A549 (cell line): ENCODE measurements at regions not wholly inside any gene's neighbourhood (a gene's known extent, or its start where the extent isn't known, plus 50 kb on each side); places are given as distances from the start of the nearest gene placed in this dataset.

ENCODE experiments used
- ATAC-seq, 2 experiments: fragments of 200-7000 bp in 1 of 2; fragments of >200 bp in 1 of 2; cut with Nextera tagmentation in 1 of 2; cut with Tn5 transposase in 1 of 2; 3 replicates each; pipeline versions ENCODE4 v1.8.0 to v1.9.1; 2018 to 2020; ENCODE audit warnings: mild to moderate bottlenecking in 1 of 2, moderate library complexity in 1 of 2
- CTCF ChIA-PET: fragments of 300-600 bp; sonication (Branson Sonifier 250); formaldehyde crosslinking; extraction: SDS; loops from one replicate; lab custom pipeline; 2021; ENCODE audit warnings: antibody characterized with exemption, inconsistent platforms; lab: Yijun Ruan, JAX
- POLR2A ChIA-PET: fragments of 350-600 bp; formaldehyde crosslinking; extraction: SDS; loops from one replicate; lab custom pipeline; 2021; ENCODE audit warnings: antibody characterized with exemption, inconsistent platforms; lab: Yijun Ruan, JAX
- DNase-seq, 2 experiments: peaks; one replicate each; pipeline versions ENCODE4 v3.0.0 to v3.0.0-alpha.2; 2011 to 2016; ENCODE audit warnings: low read depth in 1 of 2, low spot score in 1 of 2
- FAIRE-seq: peaks from 2 replicates; lab custom pipeline; 2011; peaks lifted over from hg19 to GRCh38; lab: Jason Lieb, UNC
- H3K27ac ChIP-seq, 2 experiments: fragments of >200 bp; sonication (Bioruptor Twin); formaldehyde crosslinking; 3 replicates each; pipeline ENCODE4 v1.5.1; 2016 to 2017
- H3K4me1 ChIP-seq: fragments of >200 bp; sonication (Bioruptor Twin); formaldehyde crosslinking; 3 replicates; pipeline ENCODE4 v1.6.1; 2016
- H3K4me2 ChIP-seq: fragments of >200 bp; sonication (Bioruptor Twin); formaldehyde crosslinking; 3 replicates; pipeline ENCODE4 v1.6.1; 2016
- H3K4me3 ChIP-seq: fragments of >200 bp; sonication (Bioruptor Twin); formaldehyde crosslinking; 3 replicates; pipeline ENCODE4 v1.5.1; 2016
- H3K9me3 ChIP-seq: fragments of >200 bp; sonication (Bioruptor Twin); formaldehyde crosslinking; 3 replicates; pipeline ENCODE4 v1.6.1; 2016
- CBX8 ChIP-seq: fragments of 200-600 bp; sonication (generic); IDR thresholded peaks from 2 replicates; pipeline ENCODE4 v1.6.1; 2016
- CEBPB ChIP-seq, 2 experiments: fragments of >200 bp in 1 of 2; sonication (Bioruptor Twin) in 1 of 2; formaldehyde crosslinking in 1 of 2; IDR thresholded peaks; 2 replicates each; pipeline ENCODE4 v1.6.1; 2012 to 2016
- CHD2 ChIP-seq: fragments of 150-350 bp; IDR thresholded peaks from 2 replicates; pipeline ENCODE4 v1.6.1; 2014; ENCODE audit warnings: low read length; ENCODE audit not compliant: partially characterized antibody
- EHF ChIP-seq: fragments of 250-450 bp; sonication (Bioruptor Pico); IDR thresholded peaks from 2 replicates; pipeline ENCODE4 v1.5.0; 2020; ENCODE audit warnings: mild to moderate bottlenecking
- EHMT2 ChIP-seq: fragments of 200-600 bp; sonication (generic); IDR thresholded peaks from 2 replicates; pipeline ENCODE4 v1.6.1; 2016; ENCODE audit warnings: antibody characterized with exemption, low read depth, mild to moderate bottlenecking, moderate library complexity
- ESRRA ChIP-seq: fragments of 150-350 bp; IDR thresholded peaks from 2 replicates; pipeline ENCODE4 v1.6.1; 2014; ENCODE audit warnings: mild to moderate bottlenecking, low read length, borderline replicate concordance
- FOSB ChIP-seq: fragments of 250-450 bp; sonication (Bioruptor Pico); IDR thresholded peaks from 2 replicates; pipeline ENCODE4 v1.5.0; 2020; ENCODE audit warnings: mild to moderate bottlenecking, moderate library complexity
- FOXS1 ChIP-seq: fragments of 250-450 bp; sonication (Bioruptor Pico); IDR thresholded peaks from 2 replicates; pipeline ENCODE4 v1.5.0; 2020; ENCODE audit warnings: mild to moderate bottlenecking, moderate library complexity
- GATA3 ChIP-seq: IDR thresholded peaks from 2 replicates; pipeline ENCODE4 v1.6.1; 2012; ENCODE audit warnings: borderline replicate concordance
- HDAC2 ChIP-seq: fragments of 200-600 bp; sonication (generic); IDR thresholded peaks from 2 replicates; pipeline ENCODE4 v1.6.1; 2016
- HEYL ChIP-seq: fragments of 250-450 bp; sonication (Bioruptor Pico); IDR thresholded peaks from 2 replicates; pipeline ENCODE4 v1.8.0; 2021; ENCODE audit warnings: mild to moderate bottlenecking, moderate library complexity
- HMGXB4 ChIP-seq: fragments of 250-450 bp; sonication (Bioruptor Pico); IDR thresholded peaks from 2 replicates; pipeline ENCODE4 v1.5.0; 2021; ENCODE audit warnings: mild to moderate bottlenecking, moderate library complexity, borderline replicate concordance
- HOXB13 ChIP-seq: fragments of 250-450 bp; sonication (Bioruptor Pico); IDR thresholded peaks from 2 replicates; pipeline ENCODE4 v1.5.0; 2020; ENCODE audit warnings: low read depth, mild to moderate bottlenecking, moderate library complexity
- HOXB5 ChIP-seq: fragments of 250-450 bp; sonication (Bioruptor Pico); IDR thresholded peaks from 2 replicates; pipeline ENCODE4 v1.5.0; 2020; ENCODE audit warnings: mild to moderate bottlenecking, moderate library complexity
- JUN ChIP-seq, 2 experiments: fragments of >200 bp; sonication (Bioruptor Twin); formaldehyde crosslinking; IDR thresholded peaks; 2 replicates in 1 of 2; 3 replicates in 1 of 2; pipeline ENCODE4 v1.6.1; 2016 to 2017
- JUNB ChIP-seq: fragments of >200 bp; sonication (Bioruptor Twin); formaldehyde crosslinking; IDR thresholded peaks from 2 replicates; pipeline ENCODE4 v1.6.1; 2016
- KDM1A ChIP-seq: fragments of 200-600 bp; sonication (generic); IDR thresholded peaks from 2 replicates; pipeline ENCODE4 v1.6.1; 2016; ENCODE audit warnings: low read depth, mild to moderate bottlenecking
- MAFK ChIP-seq: fragments of 450-650 bp; IDR thresholded peaks from 2 replicates; pipeline ENCODE4 v1.6.1; 2014; ENCODE audit not compliant: partially characterized antibody
- MAZ ChIP-seq: fragments of 150-350 bp; IDR thresholded peaks from 2 replicates; pipeline ENCODE4 v1.6.1; 2014; ENCODE audit warnings: antibody characterized with exemption, low read depth, low read length, borderline replicate concordance
- NFE2L2 ChIP-seq: fragments of 150-350 bp; conservative IDR thresholded peaks from 2 replicates; pipeline ENCODE4 v1.6.1; 2014; ENCODE audit warnings: low read length
- NR3C1 ChIP-seq: fragments of >200 bp; sonication (Bioruptor Twin); formaldehyde crosslinking; IDR thresholded peaks from 3 replicates; pipeline ENCODE4 v1.6.1; 2017
- PHF8 ChIP-seq: fragments of 200-600 bp; sonication (generic); IDR thresholded peaks from 2 replicates; pipeline ENCODE4 v1.6.1; 2016; ENCODE audit warnings: low read depth, mild to moderate bottlenecking, antibody characterized with exemption, moderate library complexity, borderline replicate concordance
- POLR2A ChIP-seq: IDR thresholded peaks from 2 replicates; pipeline ENCODE4 v1.6.1; 2012; ENCODE audit warnings: mild to moderate bottlenecking, low read length
- POLR2AphosphoS2 ChIP-seq: conservative IDR thresholded peaks from 2 replicates; pipeline ENCODE4 v1.6.1; 2012; ENCODE audit warnings: low read length, improper control_type of control experiment, inconsistent platforms
- RARB ChIP-seq: fragments of 250-450 bp; sonication (Bioruptor Pico); IDR thresholded peaks from 2 replicates; pipeline ENCODE4 v1.8.0; 2021; ENCODE audit warnings: mild to moderate bottlenecking, moderate library complexity
- RNF2 ChIP-seq: fragments of 200-600 bp; sonication (generic); IDR thresholded peaks from 2 replicates; pipeline ENCODE4 v1.6.1; 2016; ENCODE audit warnings: low read depth, mild to moderate bottlenecking, antibody characterized with exemption, moderate library complexity, borderline replicate concordance
- SREBF2 ChIP-seq: fragments of 450-650 bp; IDR thresholded peaks from 2 replicates; pipeline ENCODE4 v1.6.1; 2014; ENCODE audit warnings: mild to moderate bottlenecking, moderate library complexity
- TP53 ChIP-seq: fragments of 250-450 bp; sonication (Bioruptor Pico); IDR thresholded peaks from 2 replicates; pipeline ENCODE4 v1.5.0; 2021; ENCODE audit warnings: mild to moderate bottlenecking, moderate library complexity
- ZC3H11A ChIP-seq: fragments of 450-650 bp; IDR thresholded peaks from 2 replicates; pipeline ENCODE4 v1.6.1; 2014; ENCODE audit warnings: antibody characterized with exemption, mild to moderate bottlenecking
- ZNF302 ChIP-seq: fragments of 250-450 bp; sonication (Bioruptor Pico); IDR thresholded peaks from 2 replicates; pipeline ENCODE4 v1.9.0; 2021; ENCODE audit warnings: inconsistent platforms, mild to moderate bottlenecking, moderate library complexity
- WGBS: methylation state at CpG from one replicate; pipeline ENCODE4 v1.1.6; 2017; ENCODE audit errors: missing lambda C conversion rate; 5-methylcytosine and 5-hydroxymethylcytosine counted together
- TF ChIP-seq, protein P1 (sequence below): IDR thresholded peaks from 2 replicates; pipeline ENCODE4 v1.6.1; 2012

GRCh38 chr22:48700180-48700565 lies 1127.5 kb downstream of the BRD1 start:
- H3K4me1 ChIP-seq: no peaks in the 10 kb centered on the region
- TF ChIP-seq HMGXB4 (CRISPR knock-in tag) (no peak), NR3C1 (no peak), GATA3 (no peak), POLR2A (no peak), NFE2L2 (no peak), MAZ (no peak), HOXB13 (no peak), HOXB5 (CRISPR knock-in tag) (no peak), CEBPB (IDR thresholded peaks at IDR 0.05) (no peak), HEYL (no peak), RNF2 (no peak), ZC3H11A (no peak), JUN (IDR thresholded peaks at IDR 0.05) (no peak), PHF8 (no peak), FOXS1 (no peak), ZNF302 (CRISPR knock-in tag) (no peak), ESRRA (no peak), JUNB (no peak)
- no peak overlapping the region for H3K4me2 ChIP-seq
- no peak overlapping the region for H3K27ac ChIP-seq
- H3K4me3 ChIP-seq: no peak overlapping the region
- ATAC-seq (no peak), FAIRE-seq (no peak), DNase-seq (no peak)
- H3K9me3 ChIP-seq: no peaks in the 10 kb centered on the region
- ChIA-PET CTCF (no interaction called here), POLR2A (no interaction called here)
- WGBS: 88% methylated on average over 6 of the region's 13 CpGs

DNA sequence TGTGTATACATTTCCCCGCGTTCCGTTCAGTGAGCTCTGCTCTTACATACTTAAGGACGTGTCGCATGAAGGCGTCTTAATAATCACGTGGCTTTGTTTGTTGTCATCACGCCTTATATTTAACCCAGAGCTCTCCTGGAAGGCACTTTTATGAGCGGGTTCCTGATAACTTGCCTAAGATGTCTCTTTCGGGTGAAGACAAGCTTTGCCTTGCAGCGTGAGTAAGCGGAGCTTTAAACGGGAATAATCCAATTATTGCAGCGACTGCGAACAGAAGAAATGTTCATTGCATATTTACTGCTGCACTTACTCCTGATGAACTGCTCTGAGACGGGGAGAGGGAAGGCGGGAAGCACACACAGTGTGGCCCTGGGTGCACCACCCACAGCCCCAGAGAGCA lies 1128.2 kb downstream of the BRD1 start:
- DNase-seq: no peak
- FAIRE-seq: no peak
- no peaks in the 10 kb centered on the region for H3K4me1 ChIP-seq
- CTCF ChIA-PET: no interaction called here
- H3K4me2 ChIP-seq: no peak overlapping the region
- H3K4me3 ChIP-seq: no peak overlapping the region
- TF ChIP-seq CHD2 (no peak), HEYL (no peak), GATA3 (no peak), KDM1A (no peak), EHMT2 (no peak), RARB (no peak), TP53 (CRISPR knock-in tag) (no peak)
- TF ChIP-seq, all 56 proteins: peak for 0
- POLR2A ChIA-PET: no interaction called here
- Histone ChIP-seq H3K27ac (no peak overlapping the region), H3K9me3 (no peaks in the 10 kb centered on the region)
- ATAC-seq: no peak
- 79% methylated on average over 17 of the region's 17 CpGs for WGBS

GRCh38 chr22:48698618-48699017 lies 1129.1 kb downstream of the BRD1 start:
- CTCF ChIA-PET: interaction anchor here (0.6 kb wide), 1 partner anchor 165 kb away, joined by 3 read pairs; no protein-coding TSS in a partner anchor
- WGBS: 84% methylated on average over 12 of the region's 13 CpGs
- no peak for TF ChIP-seq HDAC2
- no peak for TF ChIP-seq MAFK
- no peak for TF ChIP-seq NFE2L2
- no peak for TF ChIP-seq CBX8
- TF ChIP-seq CEBPB (IDR thresholded peaks at IDR 0.05): no peak
- TF ChIP-seq KDM1A: no peak
- TF ChIP-seq, protein P1, sequence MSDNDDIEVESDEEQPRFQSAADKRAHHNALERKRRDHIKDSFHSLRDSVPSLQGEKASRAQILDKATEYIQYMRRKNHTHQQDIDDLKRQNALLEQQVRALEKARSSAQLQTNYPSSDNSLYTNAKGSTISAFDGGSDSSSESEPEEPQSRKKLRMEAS: no peak
- no peak for TF ChIP-seq MAZ
- no peak for TF ChIP-seq EHF
- TF ChIP-seq SREBF2: no peak
- TF ChIP-seq JUN (IDR thresholded peaks at IDR 0.05): no peak
- TF ChIP-seq ZC3H11A: no peak
- TF ChIP-seq HEYL: no peak
- TF ChIP-seq POLR2AphosphoS2: no peak
- no peak for TF ChIP-seq FOSB (CRISPR knock-in tag)

More at GRCh38 chr22:48698618-48699017, 1129.1 kb downstream of the BRD1 start:
- Histone ChIP-seq H3K4me2 (no peak overlapping the region), H3K4me3 (no peak overlapping the region), H3K27ac (no peak overlapping the region), H3K4me1 (no peaks in the 10 kb centered on the region), H3K9me3 (no peaks in the 10 kb centered on the region)
- DNase-seq (no peak), ATAC-seq (no peak), FAIRE-seq (no peak)
- POLR2A ChIA-PET: no interaction called here
